HG03139 (cell line): ENCODE measurements at regions not wholly inside any gene's neighbourhood (a gene's known extent, or its start where the extent isn't known, plus 50 kb on each side); places are given as distances from the start of the nearest gene placed in this dataset.

Experiments used
- ATAC-seq: cut with Tn5 transposase; IDR thresholded peaks from one replicate; pipeline ENCODE4 v1.9.1; 2021; ENCODE audit not compliant: unreplicated experiment

DNA sequence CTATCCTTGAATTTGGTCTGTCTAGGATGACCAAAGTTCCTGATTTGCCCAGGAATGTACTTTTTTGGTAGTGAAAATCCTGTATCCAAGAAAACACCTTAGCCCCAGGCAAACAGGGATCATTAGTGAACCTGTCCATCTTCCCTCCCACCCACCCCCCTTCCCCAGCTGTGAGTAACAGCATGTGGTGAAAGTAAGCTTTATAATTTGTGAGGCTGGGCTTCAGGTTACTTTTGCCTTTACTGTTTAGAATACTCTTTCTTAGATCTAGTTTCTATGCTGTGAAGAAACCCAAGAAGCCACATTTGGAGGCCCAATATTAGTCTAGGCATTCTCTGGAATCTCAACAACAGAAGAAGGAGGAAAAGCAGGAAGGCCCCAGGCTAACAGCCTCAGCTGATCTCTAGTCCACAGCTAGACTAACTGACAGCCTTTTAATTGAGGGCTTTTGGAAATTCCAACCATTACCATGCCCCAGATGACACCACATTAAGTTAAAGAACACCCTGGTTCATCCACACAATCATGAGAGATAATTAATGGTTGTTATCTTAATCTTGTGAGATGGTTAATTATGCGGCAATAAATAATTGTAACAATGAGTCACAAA is 703.0 kb upstream of the NUDT12 start:
- no peak for ATAC-seq

DNA sequence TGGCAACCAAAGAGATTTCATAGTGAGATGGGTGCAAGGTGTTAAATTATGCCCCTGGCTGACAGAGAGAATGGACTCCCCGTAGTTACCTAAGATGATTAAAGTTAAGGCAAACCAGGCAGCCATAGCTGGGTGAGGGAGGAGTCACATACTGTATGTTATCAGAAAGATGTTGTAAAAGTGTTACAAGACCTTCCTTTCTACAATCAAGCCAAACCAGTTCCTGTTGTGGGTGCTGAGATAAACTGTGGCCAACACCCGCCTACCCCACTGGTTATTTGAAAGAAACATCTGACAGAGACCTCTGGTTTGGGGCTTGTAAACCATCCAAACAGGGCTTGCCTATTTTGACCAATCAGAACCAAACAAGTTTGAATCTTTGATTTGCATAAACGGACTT is 684.7 kb upstream of the NUDT12 start:
- ATAC-seq: no peak

GRCh38 chr5:104241046-104241445 is 678.5 kb upstream of the NUDT12 start:
- no peak for ATAC-seq

DNA sequence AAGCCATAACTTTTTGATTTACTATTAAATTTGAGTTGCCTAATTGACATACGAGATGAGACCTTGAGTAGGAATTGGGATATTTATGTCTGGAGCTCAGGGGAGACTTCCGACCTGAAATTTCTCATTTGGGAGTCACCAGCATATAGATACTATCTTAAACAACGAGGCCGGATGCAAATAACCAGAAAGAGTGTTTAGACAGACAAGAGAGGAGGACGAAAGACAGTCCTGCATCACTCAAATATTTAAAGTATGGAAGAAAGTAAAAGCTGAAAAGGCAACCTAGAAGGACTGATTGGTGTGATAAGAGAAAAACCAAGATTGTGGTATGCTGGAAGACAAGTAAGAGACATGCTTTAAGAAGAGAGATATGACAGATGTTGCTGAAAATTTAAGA is 675.0 kb upstream of the NUDT12 start:
- ATAC-seq: no peak

DNA sequence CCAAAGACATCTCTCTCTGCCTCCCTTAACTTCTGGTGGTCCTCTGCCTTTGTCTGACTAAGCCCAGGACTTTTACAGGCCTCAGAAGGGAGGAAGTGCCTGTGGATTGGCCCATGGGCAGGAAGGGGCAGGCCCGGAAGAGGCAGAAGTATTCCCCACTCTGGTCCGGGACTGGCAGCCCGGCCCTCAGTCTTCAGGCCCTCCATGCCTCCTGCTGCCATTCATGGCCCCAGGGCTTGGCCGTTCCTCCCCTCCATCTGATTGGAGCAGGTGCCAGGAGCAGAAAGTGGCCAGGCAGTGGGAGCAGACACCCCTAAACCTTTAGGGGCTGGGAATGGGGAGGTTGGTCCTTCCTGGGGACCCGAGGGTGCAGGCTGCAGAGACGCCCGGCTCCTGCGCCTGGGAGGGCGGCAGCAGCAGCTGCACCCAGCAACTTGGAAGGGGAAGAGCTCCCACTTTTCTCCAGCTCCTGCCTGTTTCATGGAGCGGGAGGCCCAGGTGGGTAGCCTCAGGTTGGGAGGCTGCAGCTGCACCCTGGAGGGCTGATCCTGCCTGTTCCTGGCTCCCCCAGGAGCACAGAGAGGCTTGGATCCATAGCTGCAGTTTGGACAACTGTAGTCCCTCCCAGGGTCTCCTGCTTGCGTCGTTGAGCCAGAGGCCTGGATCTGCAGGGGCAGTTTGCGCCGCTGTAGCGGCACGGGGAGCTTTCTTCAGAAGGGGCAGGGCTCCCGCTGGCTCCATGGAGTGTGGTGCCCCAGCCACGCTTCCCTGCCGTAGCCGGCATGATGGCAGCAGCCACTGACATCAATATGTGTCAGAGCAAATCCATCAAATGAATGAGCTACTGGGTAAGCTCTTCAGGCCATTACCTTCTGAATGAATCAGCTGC is 661.5 kb upstream of the NUDT12 start:
- no peak for ATAC-seq

DNA sequence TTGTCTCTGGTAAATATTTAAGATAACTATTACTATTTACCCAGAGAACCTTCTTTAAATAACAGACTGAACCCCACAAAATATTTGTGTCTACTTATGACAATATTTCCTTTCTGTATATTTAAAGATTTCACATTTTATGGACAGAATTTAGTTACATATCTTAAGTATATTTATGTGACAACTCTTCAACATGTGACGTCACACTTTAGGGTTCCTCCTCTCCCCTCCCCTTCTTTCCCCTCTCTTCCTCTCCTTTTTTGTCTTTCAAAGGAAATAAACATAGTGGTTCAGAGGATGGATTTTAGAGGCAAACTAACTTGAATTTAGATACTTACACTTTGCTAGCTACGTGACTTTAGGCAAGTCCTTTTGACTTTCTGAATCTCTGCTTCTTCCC is 655.6 kb upstream of the NUDT12 start:
- no peak for ATAC-seq

- no peak for ATAC-seq
Observed at GRCh38 chr5:104213216-104213615, 650.6 kb upstream of the NUDT12 start.

- no peak for ATAC-seq
Observed at GRCh38 chr5:104199771-104200170, 637.2 kb upstream of the NUDT12 start.

- ATAC-seq: no peak
Observed at GRCh38 chr5:104198156-104198555, 635.6 kb upstream of the NUDT12 start.

- ATAC-seq: no peak
Observed at GRCh38 chr5:104189909-104190308, 627.3 kb upstream of the NUDT12 start.

GRCh38 chr5:104189031-104189430 is 626.4 kb upstream of the NUDT12 start:
- ATAC-seq: no peak

DNA sequence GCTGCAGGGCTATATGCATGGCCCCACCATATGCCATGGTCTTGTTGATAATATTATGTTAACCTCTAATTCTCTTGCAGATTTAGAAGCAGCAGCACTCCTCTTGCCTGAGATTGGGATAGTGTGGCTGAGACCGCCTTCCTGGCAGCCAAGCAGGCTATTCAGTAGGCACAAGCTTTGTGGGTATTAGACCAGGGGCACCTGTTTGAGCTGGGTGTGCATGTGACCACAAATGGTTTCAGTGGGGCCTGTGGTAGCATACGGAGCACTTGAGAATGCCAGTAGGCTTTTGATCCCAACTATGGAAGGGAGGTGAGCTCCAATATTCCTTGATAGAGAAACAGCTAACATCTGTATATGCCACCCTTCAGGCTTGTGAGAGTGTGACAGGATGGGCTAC is 625.1 kb upstream of the NUDT12 start:
- ATAC-seq: no peak

DNA sequence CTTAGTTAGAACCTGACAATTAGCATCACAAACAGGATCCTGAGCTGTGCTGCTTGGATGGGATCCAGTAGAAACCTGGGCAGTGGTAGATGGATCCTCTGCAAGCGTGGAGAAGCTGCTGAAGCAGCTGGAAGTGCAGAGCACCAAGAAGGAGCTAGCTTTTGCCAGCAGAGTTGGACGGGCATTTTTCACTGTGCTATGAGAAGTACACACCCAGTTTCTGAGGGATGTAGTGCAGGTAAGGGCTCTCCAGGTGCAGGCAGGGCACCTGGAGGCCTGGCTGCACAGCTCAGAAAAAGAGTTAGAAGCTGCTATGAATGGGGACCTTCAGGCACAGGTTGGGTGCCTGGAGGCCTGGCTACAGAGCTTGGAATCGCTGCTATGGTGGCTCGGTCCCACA is 623.9 kb upstream of the NUDT12 start:
- ATAC-seq: no peak

GRCh38 chr5:104186100-104186499 is 623.5 kb upstream of the NUDT12 start:
- ATAC-seq: no peak

GRCh38 chr5:104184264-104184663 is 621.7 kb upstream of the NUDT12 start:
- ATAC-seq: no peak

GRCh38 chr5:104178829-104179456 is 616.4 kb upstream of the NUDT12 start:
- ATAC-seq: no peak

GRCh38 chr5:104178066-104178465 is 615.5 kb upstream of the NUDT12 start:
- ATAC-seq: no peak

- ATAC-seq: no peak
Observed at GRCh38 chr5:104177651-104178050, 615.1 kb upstream of the NUDT12 start.

- ATAC-seq: no peak
Observed at GRCh38 chr5:104172976-104173375, 610.4 kb upstream of the NUDT12 start.

DNA sequence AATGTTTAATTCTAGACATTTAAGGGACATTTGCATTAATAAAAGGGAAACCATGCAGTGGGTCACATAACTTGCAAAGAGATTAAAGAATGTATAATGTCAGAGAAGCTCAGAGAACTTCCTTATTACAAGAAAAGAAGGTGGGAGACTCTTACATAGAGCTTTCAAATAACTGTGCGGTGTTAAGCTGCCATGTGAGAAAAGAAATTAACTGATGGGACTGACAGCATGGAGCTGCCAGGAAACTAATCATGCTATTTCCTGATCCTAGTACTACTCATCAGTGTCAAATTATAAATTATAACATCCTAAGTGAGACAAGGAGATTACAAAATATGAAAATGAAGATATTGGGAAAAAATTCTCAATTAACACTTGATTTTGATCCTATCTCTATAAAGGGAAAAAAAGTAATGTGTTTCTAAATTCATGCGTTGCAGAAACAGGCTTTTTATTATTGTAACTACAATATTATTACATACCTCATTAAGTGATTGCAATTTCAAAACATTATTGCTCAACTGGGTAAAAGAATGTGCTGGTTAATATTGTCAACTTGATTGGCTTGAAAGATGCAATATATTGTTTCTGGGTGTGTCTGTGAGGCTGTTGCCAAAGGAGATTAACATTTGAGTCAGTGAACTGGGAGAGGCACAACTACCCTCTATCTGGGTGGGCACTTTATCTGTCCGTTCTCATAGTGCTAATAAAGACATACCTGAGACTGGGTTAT is 609.5 kb upstream of the NUDT12 start:
- ATAC-seq: no peak

DNA sequence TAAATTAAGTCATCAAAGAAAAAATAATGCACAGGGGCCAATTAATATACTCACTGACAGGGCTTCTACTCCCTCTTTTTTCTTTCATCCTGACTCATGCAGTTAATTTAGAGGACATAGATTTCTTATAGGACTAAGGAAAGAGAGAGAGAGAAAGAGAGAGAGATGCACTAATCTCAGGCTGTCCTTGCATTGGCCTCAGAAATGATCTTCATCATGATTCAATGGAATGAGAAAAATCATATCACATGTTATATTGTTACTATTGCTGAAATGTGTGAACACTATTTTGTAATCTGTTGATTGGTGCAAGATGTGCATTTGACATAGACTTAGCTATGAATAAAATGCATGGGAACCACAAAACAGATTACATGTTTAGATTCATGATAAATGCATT is 608.3 kb upstream of the NUDT12 start:
- ATAC-seq: no peak
